Omental fat pad (tissue), 3 donors: ENCODE measurements at regions not wholly inside any gene's neighbourhood (a gene's known extent, or its start where the extent isn't known, plus 50 kb on each side); places are given as distances from the start of the nearest gene placed in this dataset.

Source experiments
- ATAC-seq: fragments of 150-250 bp; one replicate; pipeline ENCODE4 v1.9.1; 2016; ENCODE audit warnings: mild to moderate bottlenecking, moderate library complexity; ENCODE audit not compliant: low FRiP score
- DNase-seq: peaks from one replicate; pipeline ENCODE4 v3.0.0-alpha.2; 2019; ENCODE audit warnings: low spot score
- TF ChIP-seq, protein P1 (sequence below), 3 donors: fragments of 450-650 bp; IDR thresholded peaks; one replicate each; pipeline ENCODE4 v1.5.1; 2016 to 2017; ENCODE audit warnings: antibody characterized with exemption in 3 of 3, mild to moderate bottlenecking in 3 of 3, moderate library complexity in 2 of 3

DNA sequence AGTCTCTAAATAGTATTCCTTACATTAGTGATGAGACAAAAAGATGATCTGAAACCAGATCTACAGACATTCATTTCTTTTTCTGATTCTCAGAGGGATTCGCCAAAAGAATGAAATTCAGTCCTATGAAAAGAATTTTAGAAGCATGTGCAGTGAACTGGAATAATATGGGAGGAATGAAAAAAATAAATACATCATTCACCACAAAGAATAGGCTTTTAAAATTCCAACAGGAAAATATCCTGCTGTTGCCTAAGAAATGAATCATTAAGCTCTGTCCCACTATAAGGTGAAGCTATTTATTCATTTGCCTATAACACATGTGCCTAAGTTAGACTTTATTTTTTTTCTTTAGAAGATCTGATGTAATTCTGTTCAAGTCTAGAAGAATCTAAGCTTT, 165.9 kb downstream of the IL15 start:
- no peak for DNase-seq
- TF ChIP-seq, protein P1, sequence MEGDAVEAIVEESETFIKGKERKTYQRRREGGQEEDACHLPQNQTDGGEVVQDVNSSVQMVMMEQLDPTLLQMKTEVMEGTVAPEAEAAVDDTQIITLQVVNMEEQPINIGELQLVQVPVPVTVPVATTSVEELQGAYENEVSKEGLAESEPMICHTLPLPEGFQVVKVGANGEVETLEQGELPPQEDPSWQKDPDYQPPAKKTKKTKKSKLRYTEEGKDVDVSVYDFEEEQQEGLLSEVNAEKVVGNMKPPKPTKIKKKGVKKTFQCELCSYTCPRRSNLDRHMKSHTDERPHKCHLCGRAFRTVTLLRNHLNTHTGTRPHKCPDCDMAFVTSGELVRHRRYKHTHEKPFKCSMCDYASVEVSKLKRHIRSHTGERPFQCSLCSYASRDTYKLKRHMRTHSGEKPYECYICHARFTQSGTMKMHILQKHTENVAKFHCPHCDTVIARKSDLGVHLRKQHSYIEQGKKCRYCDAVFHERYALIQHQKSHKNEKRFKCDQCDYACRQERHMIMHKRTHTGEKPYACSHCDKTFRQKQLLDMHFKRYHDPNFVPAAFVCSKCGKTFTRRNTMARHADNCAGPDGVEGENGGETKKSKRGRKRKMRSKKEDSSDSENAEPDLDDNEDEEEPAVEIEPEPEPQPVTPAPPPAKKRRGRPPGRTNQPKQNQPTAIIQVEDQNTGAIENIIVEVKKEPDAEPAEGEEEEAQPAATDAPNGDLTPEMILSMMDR (IDR thresholded peaks at IDR 0.05) = no peak

DNA sequence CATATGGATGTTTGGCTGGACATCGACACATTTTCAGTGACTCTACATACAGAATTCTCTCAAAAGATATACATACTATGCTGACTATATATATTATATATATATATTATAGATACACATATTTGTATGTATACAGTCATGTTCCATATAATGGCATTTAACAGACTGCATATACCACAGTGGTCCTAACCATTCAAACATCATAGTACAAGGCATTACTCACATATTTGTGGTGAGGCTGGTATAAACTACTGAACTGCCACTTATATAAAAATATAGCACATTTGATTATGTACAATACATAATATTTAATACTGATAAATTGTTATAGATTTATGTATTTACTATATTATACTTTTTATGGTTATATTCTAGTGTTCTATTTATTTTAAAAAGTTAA, 168.5 kb downstream of the IL15 start:
- TF ChIP-seq, protein P1 (IDR thresholded peaks at IDR 0.05) = no peak
- no peak for ATAC-seq
- no peak for DNase-seq

More for the DNA sequence above, 165.9 kb downstream of the IL15 start:
- no peak for ATAC-seq

DNA sequence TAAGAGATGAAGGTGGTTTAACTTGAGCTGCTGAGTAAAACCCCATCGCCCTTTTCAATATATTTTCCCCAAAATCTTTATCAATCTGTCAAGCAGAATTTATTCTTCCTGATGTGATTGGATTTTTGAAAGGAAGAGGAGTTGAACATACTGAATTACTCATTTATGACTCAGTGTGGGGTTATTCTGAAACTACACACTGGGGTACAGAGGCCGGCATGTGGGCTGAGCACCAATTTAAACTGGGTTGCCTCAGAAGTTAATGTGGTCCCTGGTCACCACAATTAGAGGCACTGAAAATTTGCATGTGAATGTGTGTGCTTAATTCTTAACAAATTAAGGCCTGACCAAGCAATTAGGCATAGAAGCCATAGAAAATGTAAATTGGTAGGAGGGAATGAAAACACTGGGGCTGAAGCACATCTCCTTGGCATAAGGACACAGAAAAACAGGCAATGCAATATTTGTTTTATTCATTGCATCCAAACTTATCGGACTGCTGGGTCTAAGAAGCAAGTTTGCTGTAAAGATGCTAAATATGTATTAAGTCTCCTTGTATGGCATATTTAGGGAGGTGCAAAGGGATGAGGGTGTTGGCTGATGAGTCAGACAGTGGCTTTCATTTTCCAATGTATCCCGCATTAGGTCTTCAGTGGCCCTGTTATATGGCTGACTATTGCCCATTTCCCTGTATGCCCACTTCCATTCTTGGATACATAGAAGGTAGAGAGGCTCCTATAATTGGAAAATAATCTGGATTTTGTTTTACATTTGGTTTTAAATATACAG, 170.9 kb downstream of the IL15 start:
- TF ChIP-seq, protein P1 (IDR thresholded peaks at IDR 0.05) = no peak
- no peak for DNase-seq
- ATAC-seq = no peak

DNA sequence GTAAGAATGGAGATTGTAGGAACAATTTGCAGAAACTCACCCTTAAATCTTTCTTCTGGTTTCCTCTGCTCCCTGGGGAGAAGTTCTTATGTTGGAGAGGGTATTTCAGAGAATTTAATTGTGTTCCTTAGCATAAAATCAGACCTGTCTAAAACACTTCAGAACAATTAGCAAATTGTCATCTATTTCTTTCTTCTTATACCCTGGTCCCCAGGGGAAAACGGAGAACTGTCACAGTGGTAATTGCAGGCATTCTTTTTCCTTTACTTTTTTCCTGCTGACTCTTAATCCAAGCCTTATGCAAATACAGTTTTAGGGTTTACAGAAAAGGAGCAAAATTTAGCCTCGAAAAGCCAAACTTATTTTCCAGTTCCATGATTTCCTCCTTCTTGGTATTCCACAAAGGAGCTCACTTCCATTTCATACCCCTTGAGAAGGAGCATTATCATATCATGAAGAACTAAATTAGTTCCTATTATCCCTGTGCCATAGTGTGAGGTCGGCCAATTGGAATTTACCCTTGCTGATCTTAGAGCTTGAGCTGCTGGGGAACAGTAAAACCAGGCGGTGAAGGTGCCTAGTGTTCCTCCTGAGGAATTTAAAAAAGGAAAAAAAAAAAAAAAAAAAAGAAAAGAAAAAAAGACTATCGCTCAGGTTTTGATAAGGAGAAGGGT, 173.8 kb downstream of the IL15 start:
- DNase-seq (no peak), ATAC-seq (no peak)
- TF ChIP-seq, protein P1 (IDR thresholded peaks at IDR 0.05) = no peak

DNA sequence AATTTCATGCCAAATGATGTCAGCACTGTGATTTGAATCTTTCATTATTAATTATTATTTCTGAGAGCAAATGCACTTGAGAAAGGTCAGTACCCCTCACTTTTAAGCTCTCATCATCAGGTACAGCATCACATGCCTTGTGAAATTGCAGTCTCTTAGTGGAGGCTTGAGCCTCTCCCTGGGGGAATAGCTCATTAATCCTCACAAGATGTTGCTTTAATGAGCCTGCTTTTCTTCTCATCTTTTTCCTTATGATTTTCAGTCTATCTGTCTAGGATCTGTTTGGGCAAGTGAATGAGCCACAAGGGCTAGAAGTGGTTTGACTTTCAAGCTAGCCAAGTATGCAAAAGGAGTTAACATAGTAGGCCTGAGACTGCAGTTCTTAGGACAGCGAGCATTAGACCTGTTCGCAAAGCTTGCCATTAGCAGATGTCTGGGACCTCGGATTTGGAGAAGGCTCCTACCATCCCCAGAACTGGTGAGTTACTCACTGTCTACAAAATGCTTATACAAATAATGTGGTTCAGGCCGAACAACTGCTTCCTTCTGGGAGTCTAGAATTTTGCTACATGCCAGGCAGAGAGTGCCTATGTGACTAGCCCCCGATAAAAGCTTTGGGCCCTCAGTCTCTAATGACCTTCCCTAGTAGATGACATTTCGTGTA, 174.5 kb downstream of the IL15 start:
- ATAC-seq = no peak

DNA sequence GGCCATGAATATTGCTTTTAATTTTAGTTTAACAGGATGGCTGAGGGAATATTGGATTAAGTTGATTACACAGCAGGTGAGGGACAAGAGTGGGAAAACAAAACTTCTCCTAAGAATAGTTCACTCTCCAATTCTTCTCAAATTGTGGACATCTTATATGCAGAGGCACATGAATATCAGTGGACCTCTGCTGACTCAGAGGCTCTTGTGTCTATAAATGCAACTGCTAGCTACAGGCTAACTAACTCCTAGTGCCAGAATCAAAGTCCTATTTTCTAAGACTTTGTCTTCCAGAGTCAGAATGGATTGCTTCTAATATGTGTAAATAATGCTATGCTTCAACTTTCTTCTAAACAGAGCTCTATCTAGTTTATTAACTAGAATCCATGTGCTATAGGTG, 175.8 kb downstream of the IL15 start:
- no peak for ATAC-seq
- TF ChIP-seq, protein P1 (IDR thresholded peaks at IDR 0.05) = no peak
- DNase-seq = no peak

More for the DNA sequence above, 174.5 kb downstream of the IL15 start:
- no peak for DNase-seq
- TF ChIP-seq, protein P1 (IDR thresholded peaks at IDR 0.05) = no peak
